Progenitor cell of endocrine pancreas (in vitro differentiated cells): ENCODE measurements at regions not wholly inside any gene's neighbourhood (a gene's known extent, or its start where the extent isn't known, plus 50 kb on each side); places are given as distances from the start of the nearest gene placed in this dataset.

Experiments used
- DNase-seq: peaks from one replicate; pipeline ENCODE4 v3.0.0; 2021; ENCODE audit warnings: low spot score; ENCODE audit not compliant: unreplicated experiment
- H3K27ac Mint-ChIP-seq: 2 replicates; pipeline ENCODE4 v1.8.0; 2021; ENCODE audit warnings: mild to moderate bottlenecking, moderate library complexity, mixed read lengths
- H3K27me3 Mint-ChIP-seq: 2 replicates; pipeline ENCODE4 v1.8.0; 2021; ENCODE audit warnings: mixed read lengths
- H3K36me3 Mint-ChIP-seq: 2 replicates; pipeline ENCODE4 v1.8.0; 2022; ENCODE audit warnings: mixed read lengths; ENCODE audit not compliant: insufficient read depth
- H3K4me1 Mint-ChIP-seq: 2 replicates; pipeline ENCODE4 v1.8.0; 2021; ENCODE audit warnings: low read depth, mixed read lengths
- H3K4me3 Mint-ChIP-seq: 2 replicates; pipeline ENCODE4 v1.8.0; 2021; ENCODE audit warnings: low read depth, mild to moderate bottlenecking, moderate library complexity, mixed read lengths
- H3K9me3 Mint-ChIP-seq: 2 replicates; pipeline ENCODE4 v1.8.0; 2021; ENCODE audit warnings: low read depth, mixed read lengths
- CTCF ChIP-seq: fragments of 200-600 bp; sonication (generic); IDR thresholded peaks from one replicate; pipeline ENCODE4 v1.5.0; 2021; ENCODE audit warnings: antibody characterized with exemption, mild to moderate bottlenecking; ENCODE audit not compliant: unreplicated experiment

- no peak for TF ChIP-seq CTCF
- DNase-seq = no peak
- Mint-ChIP-seq H3K36me3 (no peaks in the 10 kb centered on the region), H3K9me3 (no peaks in the 10 kb centered on the region), H3K4me3 (no peak overlapping the region), H3K27me3 (peaks cover 14% of the 10 kb centered on the region), H3K4me1 (no peaks in the 10 kb centered on the region), H3K27ac (no peak overlapping the region)
Measured at GRCh38 chr9:86713470-86713869, 233.8 kb downstream of the GAS1 start.

- Mint-ChIP-seq H3K4me1 (no peaks in the 10 kb centered on the region), H3K36me3 (no peaks in the 10 kb centered on the region), H3K27me3 (peaks cover 13% of the 10 kb centered on the region), H3K4me3 (no peak overlapping the region), H3K9me3 (no peaks in the 10 kb centered on the region), H3K27ac (no peak overlapping the region)
- no peak for DNase-seq
- TF ChIP-seq CTCF = no peak
Measured at GRCh38 chr9:86708918-86709835, 238.1 kb downstream of the GAS1 start.

- Mint-ChIP-seq H3K27ac (no peak overlapping the region), H3K36me3 (no peaks in the 10 kb centered on the region), H3K9me3 (no peaks in the 10 kb centered on the region), H3K4me3 (no peak overlapping the region), H3K4me1 (peaks cover 3% of the 10 kb centered on the region), H3K27me3 (peaks cover 13% of the 10 kb centered on the region)
- TF ChIP-seq CTCF = no peak
- no peak for DNase-seq
Measured at GRCh38 chr9:86707932-86708510, 239.3 kb downstream of the GAS1 start.

- H3K36me3 Mint-ChIP-seq = no peaks in the 10 kb centered on the region
- no peak overlapping the region for H3K27ac Mint-ChIP-seq
- no peak for TF ChIP-seq CTCF
- no peaks in the 10 kb centered on the region for H3K9me3 Mint-ChIP-seq
- H3K4me1 Mint-ChIP-seq = peaks cover 3% of the 10 kb centered on the region
- DNase-seq = no peak
- no peak overlapping the region for H3K4me3 Mint-ChIP-seq
- peaks cover 13% of the 10 kb centered on the region for H3K27me3 Mint-ChIP-seq
Measured at GRCh38 chr9:86706391-86706790, 240.9 kb downstream of the GAS1 start.

GRCh38 chr9:86705490-86705889 lies 241.8 kb downstream of the GAS1 start:
- no peak for TF ChIP-seq CTCF

More at GRCh38 chr9:86705490-86705889, 241.8 kb downstream of the GAS1 start:
- H3K27me3 Mint-ChIP-seq = peaks cover 13% of the 10 kb centered on the region
- no peaks in the 10 kb centered on the region for H3K36me3 Mint-ChIP-seq
- peaks cover 3% of the 10 kb centered on the region for H3K4me1 Mint-ChIP-seq
- no peaks in the 10 kb centered on the region for H3K9me3 Mint-ChIP-seq
- H3K4me3 Mint-ChIP-seq = no peak overlapping the region
- no peak overlapping the region for H3K27ac Mint-ChIP-seq
- no peak for DNase-seq
